HEK293 (cell line): ENCODE measurements at regions not wholly inside any gene's neighbourhood (a gene's known extent, or its start where the extent isn't known, plus 50 kb on each side); places are given as distances from the start of the nearest gene placed in this dataset.
A peak's percentile ranks its signal among the peaks of the same experiment; 100 is the strongest.

Experiments
- CTCF ChIA-PET: fragments of 350-600 bp; formaldehyde crosslinking; extraction: SDS; loops from one replicate; lab custom pipeline; 2021; ENCODE audit warnings: antibody characterized with exemption; lab: Yijun Ruan, JAX
- POLR2A ChIA-PET: fragments of 300-600 bp; formaldehyde crosslinking; extraction: SDS; loops from one replicate; lab custom pipeline; 2020; ENCODE audit warnings: antibody characterized with exemption, inconsistent platforms; lab: Yijun Ruan, JAX
- H3K27ac ChIP-seq: fragments of 200-500 bp; sonication (Bioruptor generic); 2 replicates; pipeline ENCODE4 v1.5.1; 2014; ENCODE audit warnings: low read depth, low read length, control low read depth, inconsistent platforms; ENCODE audit errors: extremely low read depth
- H3K36me3 ChIP-seq, 2 experiments: fragments of 200-500 bp in 1 of 2; sonication (Bioruptor generic) in 1 of 2; 1 replicate in 1 of 2; 2 replicates in 1 of 2; pipeline ENCODE4 v1.5.1; 2014 to 2017; ENCODE audit warnings: inconsistent platforms in 2 of 2, low read length in 2 of 2; ENCODE audit not compliant: control insufficient read depth in 2 of 2, insufficient read depth in 1 of 2
- H3K4me1 ChIP-seq: fragments of 200-500 bp; sonication (Bioruptor generic); 2 replicates; pipeline ENCODE4 v1.5.1; 2014; ENCODE audit warnings: mild to moderate bottlenecking, low read length, inconsistent platforms; ENCODE audit not compliant: control insufficient read depth, insufficient read depth
- H3K4me3 ChIP-seq: 2 replicates; pipeline ENCODE4 v1.5.1; 2011; ENCODE audit warnings: low read depth, mild to moderate bottlenecking, control low read depth, low read length, moderate library complexity
- H3K9me3 ChIP-seq: fragments of 200-500 bp; sonication (Bioruptor generic); 2 replicates; pipeline ENCODE4 v1.5.1; 2014; ENCODE audit warnings: low read depth, low read length, inconsistent platforms; ENCODE audit not compliant: control insufficient read depth, insufficient read depth
- BCL11B ChIP-seq: fragments of 450-650 bp; formaldehyde crosslinking; IDR thresholded peaks from 2 replicates; pipeline ENCODE4 v1.5.1; 2016; ENCODE audit warnings: low read depth, missing biosample characterization, missing genetic modification characterization
- GFI1B ChIP-seq: fragments of 450-650 bp; formaldehyde crosslinking; IDR thresholded peaks from 2 replicates; pipeline ENCODE4 v1.5.1; 2016; ENCODE audit warnings: missing biosample characterization, missing genetic modification characterization
- HOXD13 ChIP-seq: sonication (generic); formaldehyde crosslinking; IDR thresholded peaks from 2 replicates; pipeline ENCODE4 v1.8.0; 2022; ENCODE audit warnings: missing genetic modification reagents, borderline replicate concordance
- KLF7 ChIP-seq: fragments of 450-650 bp; formaldehyde crosslinking; IDR thresholded peaks from 2 replicates; pipeline ENCODE4 v1.5.1; 2016; ENCODE audit warnings: missing biosample characterization, missing genetic modification characterization, borderline replicate concordance
- KLF9 ChIP-seq: fragments of 450-650 bp; formaldehyde crosslinking; IDR thresholded peaks from 2 replicates; pipeline ENCODE4 v1.5.1; 2016; ENCODE audit warnings: missing biosample characterization, missing genetic modification characterization, low read depth
- OVOL3 ChIP-seq: fragments of 450-650 bp; formaldehyde crosslinking; IDR thresholded peaks from 2 replicates; pipeline ENCODE4 v1.5.1; 2016; ENCODE audit warnings: missing biosample characterization, missing genetic modification characterization
- PBX3 ChIP-seq: sonication (generic); formaldehyde crosslinking; IDR thresholded peaks from 2 replicates; pipeline ENCODE4 v1.8.1; 2022; ENCODE audit warnings: mild to moderate bottlenecking, moderate library complexity, missing genetic modification reagents
- SCRT2 ChIP-seq: fragments of 450-650 bp; formaldehyde crosslinking; IDR thresholded peaks from 2 replicates; pipeline ENCODE4 v1.5.1; 2016; ENCODE audit warnings: missing biosample characterization, missing genetic modification characterization
- WT1 ChIP-seq: fragments of 450-650 bp; formaldehyde crosslinking; IDR thresholded peaks from 2 replicates; pipeline ENCODE4 v1.5.1; 2016; ENCODE audit warnings: missing biosample characterization, missing genetic modification characterization
- ZBTB17 ChIP-seq: fragments of 450-650 bp; formaldehyde crosslinking; IDR thresholded peaks from 2 replicates; pipeline ENCODE4 v1.5.1; 2016; ENCODE audit warnings: missing biosample characterization, missing genetic modification characterization
- ZEB2 ChIP-seq: fragments of 450-650 bp; formaldehyde crosslinking; IDR thresholded peaks from 2 replicates; pipeline ENCODE4 v1.5.1; 2016; ENCODE audit warnings: missing biosample characterization, missing genetic modification characterization
- ZFP41 ChIP-seq: fragments of 450-650 bp; formaldehyde crosslinking; IDR thresholded peaks from 2 replicates; pipeline ENCODE4 v1.5.1; 2016; ENCODE audit warnings: missing biosample characterization, missing genetic modification characterization, borderline replicate concordance
- ZNF112 ChIP-seq: fragments of 450-650 bp; formaldehyde crosslinking; IDR thresholded peaks from 2 replicates; pipeline ENCODE4 v1.5.0; 2017; ENCODE audit warnings: missing biosample characterization, missing genetic modification characterization
- ZNF23 ChIP-seq: fragments of 450-650 bp; formaldehyde crosslinking; IDR thresholded peaks from 2 replicates; pipeline ENCODE4 v1.5.1; 2016; ENCODE audit warnings: missing biosample characterization, missing genetic modification characterization, borderline replicate concordance
- ZNF248 ChIP-seq: fragments of 450-650 bp; formaldehyde crosslinking; IDR thresholded peaks from 2 replicates; pipeline ENCODE4 v1.5.1; 2017; ENCODE audit warnings: missing biosample characterization, missing genetic modification characterization
- ZNF530 ChIP-seq: fragments of 450-650 bp; formaldehyde crosslinking; IDR thresholded peaks from 2 replicates; pipeline ENCODE4 v1.5.1; 2016; ENCODE audit warnings: low read depth, missing biosample characterization, missing genetic modification characterization
- ZNF544 ChIP-seq: fragments of 450-650 bp; formaldehyde crosslinking; IDR thresholded peaks from 2 replicates; pipeline ENCODE4 v1.5.0; 2017; ENCODE audit warnings: missing biosample characterization, missing genetic modification characterization
- ZNF548 ChIP-seq: fragments of 450-650 bp; formaldehyde crosslinking; IDR thresholded peaks from 2 replicates; pipeline ENCODE4 v1.5.1; 2016; ENCODE audit warnings: missing biosample characterization, missing genetic modification characterization
- ZNF596 ChIP-seq: fragments of 450-650 bp; IDR thresholded peaks from 2 replicates; pipeline ENCODE4 v1.5.0; 2018; ENCODE audit warnings: missing biosample characterization, mild to moderate bottlenecking, missing genetic modification characterization, moderate library complexity
- ZNF610 ChIP-seq: fragments of 450-650 bp; formaldehyde crosslinking; IDR thresholded peaks from 2 replicates; pipeline ENCODE4 v1.5.1; 2016; ENCODE audit warnings: missing biosample characterization, missing genetic modification characterization, borderline replicate concordance
- ZNF645 ChIP-seq: fragments of 450-650 bp; formaldehyde crosslinking; IDR thresholded peaks from 2 replicates; pipeline ENCODE4; 2016; ENCODE audit warnings: missing biosample characterization, missing genetic modification characterization
- ZNF792 ChIP-seq: fragments of 450-650 bp; formaldehyde crosslinking; IDR thresholded peaks from 2 replicates; pipeline ENCODE4 v1.5.1; 2016; ENCODE audit warnings: missing biosample characterization, missing genetic modification characterization
- TF ChIP-seq, protein P1 (sequence below): fragments of 450-650 bp; formaldehyde crosslinking; IDR thresholded peaks from 2 replicates; pipeline ENCODE4 v1.5.1; 2016; ENCODE audit warnings: missing biosample characterization, missing genetic modification characterization

GRCh38 chr20:54324652-54325285 lies 116.9 kb downstream of the PFDN4 start:
- no peaks in the 10 kb centered on the region for H3K36me3 ChIP-seq
- ChIA-PET CTCF (interaction anchor here (0.5 kb wide), 1 partner anchor 15 kb away, joined by 3 read pairs; no protein-coding TSS in a partner anchor), POLR2A (no interaction called here)
- H3K27ac ChIP-seq: no peak overlapping the region
- TF ChIP-seq ZNF112 (no peak), ZNF248 (tag by site-specific recombination) (no peak), SCRT2 (0 out of 2 replicates have a peak, but pooled peaks have one; percentile 42), BCL11B (tag by site-specific recombination) (no peak), ZNF792 (tag by site-specific recombination) (no peak), ZNF23 (tag by site-specific recombination) (no peak), ZNF544 (tag by site-specific recombination) (no peak)
- no peak overlapping the region for H3K4me3 ChIP-seq
- H3K9me3 ChIP-seq: no peaks in the 10 kb centered on the region
- no peaks in the 10 kb centered on the region for H3K4me1 ChIP-seq

DNA sequence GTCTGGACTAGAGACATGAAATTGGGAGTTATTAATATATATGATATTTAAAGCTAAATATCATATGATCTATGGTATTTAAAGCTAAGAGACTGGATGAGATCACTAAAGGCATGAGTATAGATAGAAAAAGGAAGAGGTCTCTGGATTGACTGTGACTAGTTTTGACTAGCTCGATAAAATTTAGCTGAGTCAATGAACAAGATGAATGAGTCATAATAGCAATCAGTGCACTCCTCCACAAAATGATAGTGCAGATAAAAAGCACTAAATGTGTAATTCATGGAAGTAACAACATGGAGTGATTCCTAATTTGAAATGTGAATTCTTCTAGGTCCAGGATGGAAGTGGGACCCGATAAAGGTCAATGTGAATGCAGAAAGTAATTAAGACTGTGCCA lies 127.4 kb downstream of the PFDN4 start:
- no peak overlapping the region for H3K4me3 ChIP-seq
- H3K4me1 ChIP-seq: no peaks in the 10 kb centered on the region
- TF ChIP-seq ZNF548 (tag by site-specific recombination): no peak
- no peak for TF ChIP-seq ZNF596 (tag by site-specific recombination)
- no peak for TF ChIP-seq KLF7
- TF ChIP-seq ZNF112: no peak
- TF ChIP-seq OVOL3: no peak
- TF ChIP-seq ZNF530 (tag by site-specific recombination): no peak
- no peak for TF ChIP-seq ZEB2 (tag by site-specific recombination)
- TF ChIP-seq ZBTB17 (tag by site-specific recombination): no peak
- no peak for TF ChIP-seq PBX3 (CRISPR knock-in tag)
- TF ChIP-seq, protein P1, sequence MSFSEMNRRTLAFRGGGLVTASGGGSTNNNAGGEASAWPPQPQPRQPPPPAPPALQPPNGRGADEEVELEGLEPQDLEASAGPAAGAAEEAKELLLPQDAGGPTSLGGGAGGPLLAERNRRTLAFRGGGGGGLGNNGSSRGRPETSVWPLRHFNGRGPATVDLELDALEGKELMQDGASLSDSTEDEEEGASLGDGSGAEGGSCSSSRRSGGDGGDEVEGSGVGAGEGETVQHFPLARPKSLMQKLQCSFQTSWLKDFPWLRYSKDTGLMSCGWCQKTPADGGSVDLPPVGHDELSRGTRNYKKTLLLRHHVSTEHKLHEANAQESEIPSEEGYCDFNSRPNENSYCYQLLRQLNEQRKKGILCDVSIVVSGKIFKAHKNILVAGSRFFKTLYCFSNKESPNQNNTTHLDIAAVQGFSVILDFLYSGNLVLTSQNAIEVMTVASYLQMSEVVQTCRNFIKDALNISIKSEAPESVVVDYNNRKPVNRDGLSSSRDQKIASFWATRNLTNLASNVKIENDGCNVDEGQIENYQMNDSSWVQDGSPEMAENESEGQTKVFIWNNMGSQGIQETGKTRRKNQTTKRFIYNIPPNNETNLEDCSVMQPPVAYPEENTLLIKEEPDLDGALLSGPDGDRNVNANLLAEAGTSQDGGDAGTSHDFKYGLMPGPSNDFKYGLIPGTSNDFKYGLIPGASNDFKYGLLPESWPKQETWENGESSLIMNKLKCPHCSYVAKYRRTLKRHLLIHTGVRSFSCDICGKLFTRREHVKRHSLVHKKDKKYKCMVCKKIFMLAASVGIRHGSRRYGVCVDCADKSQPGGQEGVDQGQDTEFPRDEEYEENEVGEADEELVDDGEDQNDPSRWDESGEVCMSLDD: no peak
- no peak for TF ChIP-seq ZFP41 (tag by site-specific recombination)
- no peak for TF ChIP-seq HOXD13 (CRISPR knock-in tag)
- TF ChIP-seq KLF9 (tag by site-specific recombination): no peak
- TF ChIP-seq WT1 (tag by site-specific recombination): no peak
- TF ChIP-seq GFI1B (tag by site-specific recombination): no peak
- TF ChIP-seq ZNF645 (tag by site-specific recombination): no peak
- no peak for TF ChIP-seq ZNF610 (tag by site-specific recombination)
- CTCF ChIA-PET: no interaction called here
- POLR2A ChIA-PET: no interaction called here
- H3K27ac ChIP-seq: no peak overlapping the region
- H3K36me3 ChIP-seq: no peaks in the 10 kb centered on the region
- no peaks in the 10 kb centered on the region for H3K9me3 ChIP-seq
